B cell (primary cell): ENCODE measurements at regions not wholly inside any gene's neighbourhood (a gene's known extent, or its start where the extent isn't known, plus 50 kb on each side); places are given as distances from the start of the nearest gene placed in this dataset.

Experiments
- ATAC-seq: fragments of 200-7000 bp; cut with Tn5 transposase; one replicate; pipeline ENCODE4 v1.10.0; 2021; ENCODE audit warnings: low read depth, mild to moderate bottlenecking, moderate number of reproducible peaks, moderate library complexity
- CTCF ChIA-PET: fragments of 350-600 bp; sonication (Branson Sonifier 250); formaldehyde crosslinking; loops from one replicate; lab custom pipeline; 2021; ENCODE audit warnings: antibody characterized with exemption, inconsistent platforms; lab: Charles Lee
- POLR2A ChIA-PET: fragments of 350-600 bp; sonication (Branson Sonifier 250); formaldehyde crosslinking; loops from one replicate; lab custom pipeline; 2021; ENCODE audit warnings: antibody characterized with exemption; lab: Charles Lee
- DNase-seq: peaks from one replicate; pipeline ENCODE4 v3.0.0; 2013
- H2AFZ ChIP-seq: 2 replicates; pipeline ENCODE4 v1.6.1; 2012; ENCODE audit warnings: mild to moderate bottlenecking, low read depth, low read length; ENCODE audit not compliant: insufficient read depth, poor library complexity, severe bottlenecking
- H3K27ac ChIP-seq, 2 donors: 1 replicate in 1 of 2; 2 replicates in 1 of 2; pipeline ENCODE4 v1.5.1; 2012 to 2013; ENCODE audit warnings: low read length in 2 of 2, mild to moderate bottlenecking in 2 of 2, moderate library complexity in 1 of 2
- H3K27me3 ChIP-seq, 4 experiments: fragments of 200-600 bp in 1 of 4; sonication (generic) in 1 of 4; replicated peaks in 1 of 4; 1 replicate in 2 of 4; 2 replicates in 2 of 4; pipeline versions ENCODE4 v1.6.1 to v1.7.0; 2013 to 2016; ENCODE audit warnings: low read length in 3 of 4, mild to moderate bottlenecking in 2 of 4, mixed read lengths in 1 of 4, moderate library complexity in 1 of 4; ENCODE audit not compliant: insufficient read depth in 4 of 4, control insufficient read depth in 3 of 4; ENCODE audit errors: control extremely low read depth in 1 of 4
- H3K36me3 ChIP-seq, 2 experiments: replicated peaks in 1 of 2; 1 replicate in 1 of 2; 2 replicates in 1 of 2; pipeline versions ENCODE4 v1.6.1 to v1.7.1; 2013; ENCODE audit warnings: low read length in 1 of 2; ENCODE audit not compliant: insufficient read depth in 2 of 2, control insufficient read depth in 1 of 2; ENCODE audit errors: control extremely low read depth in 1 of 2, extremely low read depth in 1 of 2
- H3K4me1 ChIP-seq, 2 donors: fragments of 200-600 bp in 1 of 2; sonication (generic) in 1 of 2; 1 replicate in 1 of 2; 2 replicates in 1 of 2; pipeline versions ENCODE4 v1.5.1 to v1.6.1; 2013 to 2017; ENCODE audit warnings: low read length in 2 of 2; ENCODE audit not compliant: control insufficient read depth in 2 of 2, insufficient read depth in 2 of 2
- H3K4me2 ChIP-seq: replicated peaks from 2 replicates; pipeline ENCODE3; 2012; ENCODE audit warnings: mild to moderate bottlenecking, low read depth, low read length; ENCODE audit not compliant: poor library complexity, severe bottlenecking
- H3K4me3 ChIP-seq, 5 experiments: fragments of 200-600 bp in 1 of 5; sonication (generic) in 1 of 5; 1 replicate in 3 of 5; 2 replicates in 2 of 5; pipeline versions ENCODE4 v1.5.1 to v1.7.0; 2011 to 2016; ENCODE audit warnings: low read length in 4 of 5, mild to moderate bottlenecking in 4 of 5, low read depth in 2 of 5, control low read depth in 1 of 5, moderate library complexity in 1 of 5; ENCODE audit not compliant: insufficient read depth in 1 of 5; ENCODE audit errors: control extremely low read depth in 1 of 5, extremely low read depth in 1 of 5
- H3K79me2 ChIP-seq: fragments of 200-600 bp; sonication (generic); one replicate; pipeline ENCODE4 v1.6.0; 2016; ENCODE audit warnings: low read length; ENCODE audit not compliant: control insufficient read depth, insufficient read depth
- H3K9ac ChIP-seq: fragments of 200-600 bp; sonication (generic); 2 replicates; pipeline ENCODE4 v1.6.1; 2017; ENCODE audit warnings: mild to moderate bottlenecking, low read length, moderate library complexity
- H3K9me3 ChIP-seq, 3 donors: one replicate each; pipeline versions ENCODE4 v1.6.1 to v1.7.1; 2013; ENCODE audit warnings: low read length in 2 of 3; ENCODE audit not compliant: control insufficient read depth in 2 of 3, insufficient read depth in 1 of 3; ENCODE audit errors: control extremely low read depth in 1 of 3
- H4K20me1 ChIP-seq: 2 replicates; pipeline ENCODE4 v1.6.0; 2012; ENCODE audit warnings: mild to moderate bottlenecking, low read length; ENCODE audit not compliant: insufficient read depth, control insufficient read depth, poor library complexity, severe bottlenecking
- H3K27ac Mint-ChIP-seq: one replicate; pipeline ENCODE4 v1.8.0; 2021; ENCODE audit warnings: mixed read lengths
- H3K27me3 Mint-ChIP-seq: one replicate; pipeline ENCODE4 v1.8.0; 2021; ENCODE audit warnings: mixed read lengths
- H3K4me1 Mint-ChIP-seq: one replicate; pipeline ENCODE4 v1.8.0; 2021; ENCODE audit warnings: mixed read lengths
- H3K4me3 Mint-ChIP-seq: one replicate; pipeline ENCODE4 v1.8.0; 2021; ENCODE audit warnings: mixed read lengths
- H3K9me3 Mint-ChIP-seq: one replicate; pipeline ENCODE4 v1.8.0; 2022; ENCODE audit warnings: mixed read lengths; ENCODE audit not compliant: insufficient read depth
- CTCF ChIP-seq: fragments of 200-600 bp; IDR thresholded peaks from one replicate; pipeline ENCODE4 v1.8.0; 2022; ENCODE audit warnings: antibody characterized with exemption, mild to moderate bottlenecking
- EZH2 ChIP-seq: IDR thresholded peaks from 2 replicates; pipeline ENCODE4 v1.6.1; 2012; ENCODE audit warnings: borderline replicate concordance, low read depth, mild to moderate bottlenecking, moderate library complexity, low read length; ENCODE audit not compliant: insufficient read depth, poor library complexity, severe bottlenecking
- WGBS: methylation state at CpG from one replicate; pipeline ENCODE4 v1.1.5; 2013; ENCODE audit warnings: missing lambda C conversion rate; ENCODE audit not compliant: insufficient coverage; 5-methylcytosine and 5-hydroxymethylcytosine counted together
- intact Hi-C: fragments of 100-400 bp; cut with micrococcal nuclease; formaldehyde crosslinking; loops from one replicate; pipeline ENCODE4 v1.10.0; 2022

GRCh38 chr11:13134886-13135285 lies 125.8 kb downstream of the RASSF10 start:
- no peaks in the 10 kb centered on the region for H3K4me1 Mint-ChIP-seq
- H3K27ac Mint-ChIP-seq, result no peak overlapping the region
- Histone ChIP-seq H3K9me3 (no peaks in the 10 kb centered on the region), H3K4me1 (no peaks in the 10 kb centered on the region), H3K4me3 (no peak overlapping the region), H3K27ac (no peak overlapping the region), H3K9ac (no peak overlapping the region), H4K20me1 (no peaks in the 10 kb centered on the region), H3K4me2 (no peak overlapping the region), H3K27me3 (no peaks in the 10 kb centered on the region), H3K36me3 (no peaks in the 10 kb centered on the region), H3K79me2 (no peaks in the 10 kb centered on the region), H2AFZ (no peak overlapping the region)
- DNase-seq (no peak), ATAC-seq (no peak)
- 0% methylated on average over 1 of the region's 2 CpGs for WGBS
- ChIA-PET POLR2A (no interaction called here), CTCF (no interaction called here)
- H3K9me3 Mint-ChIP-seq, result peaks cover 2% of the 10 kb centered on the region
- no peak overlapping the region for H3K4me3 Mint-ChIP-seq
- peaks cover 19% of the 10 kb centered on the region for H3K27me3 Mint-ChIP-seq
- TF ChIP-seq EZH2, result no peak
- intact Hi-C loops, result no loop called here

- peaks cover 25% of the 10 kb centered on the region for H3K27me3 Mint-ChIP-seq
- H3K27ac Mint-ChIP-seq, result no peak overlapping the region
- no peak for TF ChIP-seq EZH2
- no peak for TF ChIP-seq CTCF
- H3K4me1 Mint-ChIP-seq, result no peaks in the 10 kb centered on the region
- CTCF ChIA-PET, result no interaction called here
- H3K27ac ChIP-seq, result no peak overlapping the region
- H3K4me3 Mint-ChIP-seq, result no peak overlapping the region
- no peaks in the 10 kb centered on the region for H4K20me1 ChIP-seq
- peaks cover 0 to 1% (median 0%) of the 10 kb centered on the region in 3 donors for H3K9me3 ChIP-seq
- DNase-seq (no peak), ATAC-seq (no peak)
- POLR2A ChIA-PET, result no interaction called here
- no peak overlapping the region for H3K4me3 ChIP-seq
- H3K9me3 Mint-ChIP-seq, result peaks cover 2% of the 10 kb centered on the region
- H3K4me2 ChIP-seq, result no peak overlapping the region
- no peak overlapping the region for H3K9ac ChIP-seq
- H3K36me3 ChIP-seq, result no peaks in the 10 kb centered on the region
- 80% methylated on average over 1 of the region's 3 CpGs for whole genome bisulfite sequencing
- no peaks in the 10 kb centered on the region for H3K4me1 ChIP-seq
- H3K79me2 ChIP-seq, result no peaks in the 10 kb centered on the region
- no peaks in the 10 kb centered on the region for H3K27me3 ChIP-seq
- intact Hi-C loops, result no loop called here
- no peak overlapping the region for H2AFZ ChIP-seq
Observed at GRCh38 chr11:13135385-13136271, 126.5 kb downstream of the RASSF10 start.
